ENCODE measurements at regions not wholly inside any gene's neighbourhood (a gene's known extent, or its start where the extent isn't known, plus 50 kb on each side); places are given as distances from the start of the nearest gene placed in this dataset.
"Not testable (repeated sequence)": the region's sequence is repeated elsewhere in the genome, so short reads cannot be mapped to it uniquely, and the experiment has no call there.

DNA sequence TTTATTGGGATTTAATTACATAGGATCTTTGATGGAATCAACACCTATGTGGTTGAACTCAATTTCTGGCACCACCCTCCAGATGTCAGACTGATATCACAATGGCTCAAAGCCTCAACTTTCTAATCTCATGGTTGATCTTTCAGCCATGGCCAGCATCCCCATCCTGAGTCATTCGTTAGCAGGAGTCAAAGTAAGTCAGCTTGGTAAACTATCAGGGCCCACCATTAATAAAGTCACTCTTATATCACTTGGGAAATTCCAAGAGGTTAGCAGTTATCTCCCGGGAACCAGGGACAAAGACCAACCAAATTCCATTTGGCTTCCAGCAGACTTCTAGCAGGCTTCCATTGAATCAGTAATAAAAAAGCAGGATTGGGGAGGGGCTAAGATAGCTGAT is 50.7 kb upstream of the TNFSF4 start:
- no peak for DNase-seq

DNA sequence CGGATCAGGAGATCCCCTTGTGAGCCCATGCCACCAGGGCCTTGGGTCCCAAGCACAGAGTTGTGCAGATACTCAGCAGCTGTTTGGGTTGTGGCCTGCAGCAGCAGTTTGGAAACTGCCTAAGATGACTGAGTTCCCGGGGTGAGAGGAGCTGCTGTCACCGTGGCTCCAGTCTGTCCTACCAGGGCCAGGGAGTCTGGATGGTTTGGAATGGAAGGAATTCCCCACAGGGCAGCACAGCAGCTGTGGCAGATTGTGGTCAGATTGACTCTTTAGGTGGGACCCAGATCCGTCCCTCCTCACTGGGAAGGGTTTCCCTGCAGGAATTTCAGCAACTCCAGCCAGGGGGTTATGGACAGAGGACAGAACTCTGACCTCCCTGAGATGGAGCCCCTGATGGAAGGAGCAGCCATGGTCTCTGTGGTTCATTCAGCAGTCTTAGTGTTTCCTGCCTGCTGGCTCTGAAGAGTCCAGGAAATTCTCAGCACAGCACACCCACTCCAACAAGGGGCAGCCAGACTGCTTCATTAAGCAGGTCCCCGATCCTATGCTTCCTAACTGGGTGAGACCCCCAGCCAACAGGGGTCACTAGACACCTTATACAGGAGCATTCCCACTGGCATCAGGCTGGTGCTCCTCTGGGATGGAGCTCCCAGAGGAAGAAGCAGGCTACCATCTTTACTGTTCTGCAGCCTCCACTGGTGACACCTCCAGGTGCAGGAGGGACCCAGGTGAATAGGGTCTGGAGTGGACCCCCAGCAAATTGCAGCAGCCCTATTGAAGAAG is 51.5 kb upstream of the TNFSF4 start:
- DNase-seq, result no peak

DNA sequence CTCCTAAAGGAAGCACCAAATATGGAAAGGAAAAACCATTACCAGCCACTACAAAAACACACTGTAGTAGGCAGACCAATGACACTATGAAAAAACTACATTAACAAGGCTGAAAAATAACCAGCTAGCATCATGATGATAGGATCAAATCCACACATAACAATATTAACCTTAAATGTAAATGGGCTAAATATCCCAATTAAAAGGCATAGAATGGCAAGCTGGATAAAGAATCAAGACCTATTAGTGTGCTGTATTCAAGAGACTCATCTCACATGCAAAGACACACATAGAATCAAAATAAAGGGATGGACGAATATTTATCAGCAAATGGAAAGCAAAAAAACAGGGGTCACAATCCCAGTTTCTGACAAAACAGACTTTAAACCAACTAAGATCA is 53.2 kb upstream of the TNFSF4 start:
- not testable (repeated sequence) for DNase-seq

DNA sequence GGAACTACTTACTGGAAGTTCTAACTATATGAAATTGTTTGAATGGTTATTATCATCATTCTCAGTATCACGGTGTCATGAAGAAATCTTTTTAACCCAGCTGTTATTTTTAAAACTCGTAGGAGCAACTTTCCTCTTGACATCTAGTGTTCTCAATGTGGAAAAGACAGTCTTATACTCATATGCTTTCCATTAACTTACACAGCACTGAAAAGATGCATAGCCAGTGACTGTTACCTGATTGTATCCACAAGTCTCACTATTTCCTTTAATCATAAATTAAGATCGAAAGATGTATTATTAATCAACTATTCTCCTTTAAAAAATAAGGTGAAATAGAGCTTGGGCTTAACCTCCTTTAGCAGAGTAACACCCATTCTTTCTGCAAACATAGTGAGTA is 59.7 kb upstream of the TNFSF4 start:
- no peak for DNase-seq

DNA sequence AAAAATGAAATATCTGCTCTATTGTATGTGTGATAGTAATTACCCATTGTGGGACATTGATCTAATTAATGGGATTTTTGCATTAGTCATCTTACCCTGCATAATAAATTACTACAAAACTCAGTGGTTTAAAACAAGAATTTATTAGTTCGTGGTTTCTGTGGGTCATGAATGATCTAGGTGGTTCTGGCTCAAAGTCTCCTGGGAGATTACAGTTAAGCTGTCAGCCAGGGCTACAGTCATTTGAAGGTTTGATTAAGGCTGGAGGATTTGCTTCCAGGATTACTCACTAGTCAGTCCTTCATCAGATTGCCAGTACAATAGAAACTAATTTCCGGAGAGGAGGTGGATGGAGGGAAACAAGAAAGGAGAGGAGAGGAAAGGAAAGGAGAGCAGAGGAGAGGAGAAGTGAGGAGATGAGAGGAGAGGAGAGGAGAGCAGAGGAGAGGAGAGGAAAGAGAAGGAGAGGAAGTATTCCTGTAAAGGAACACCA is 60.4 kb upstream of the TNFSF4 start:
- no peak for DNase-seq

DNA sequence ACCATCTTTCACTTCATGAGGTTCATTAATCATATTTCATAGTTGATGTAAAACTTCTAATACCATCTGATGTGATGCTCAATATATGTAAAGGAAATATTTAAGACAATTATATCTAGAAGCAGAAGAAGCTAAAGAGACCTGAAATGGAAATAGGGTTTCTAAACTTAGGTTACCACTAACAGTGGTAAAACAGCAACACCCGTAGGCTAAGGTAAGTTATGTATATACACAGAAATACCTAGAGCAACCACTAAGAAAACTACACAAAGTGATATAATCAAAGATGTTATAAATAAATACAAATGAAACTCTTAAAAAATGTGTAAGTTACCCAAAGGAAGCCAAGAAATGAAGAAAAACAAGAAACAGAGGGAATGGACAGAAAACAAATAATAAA is 61.1 kb upstream of the TNFSF4 start:
- DNase-seq, result no peak

DNA sequence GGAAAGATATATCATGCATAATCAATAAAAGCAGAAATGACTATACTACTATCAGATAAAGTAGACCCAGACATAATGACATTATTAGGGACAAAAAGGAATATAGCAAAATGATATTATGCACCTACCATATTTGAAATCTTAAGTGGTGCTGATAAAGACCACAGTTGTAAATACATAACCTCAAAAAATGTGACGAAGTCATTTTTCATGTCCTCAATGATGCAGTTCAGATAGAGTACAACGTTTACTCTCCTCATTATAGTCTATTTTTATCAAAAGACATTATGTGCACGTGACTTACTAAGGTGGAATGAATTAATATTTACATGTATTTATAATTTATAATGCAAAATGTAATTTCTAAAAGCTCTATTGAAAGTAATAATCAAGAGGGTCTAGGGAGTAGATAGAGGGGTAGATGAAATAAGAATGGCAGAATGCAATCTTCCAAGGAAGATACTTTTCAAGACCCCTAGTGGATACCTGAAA is 61.7 kb upstream of the TNFSF4 start:
- no peak for DNase-seq

DNA sequence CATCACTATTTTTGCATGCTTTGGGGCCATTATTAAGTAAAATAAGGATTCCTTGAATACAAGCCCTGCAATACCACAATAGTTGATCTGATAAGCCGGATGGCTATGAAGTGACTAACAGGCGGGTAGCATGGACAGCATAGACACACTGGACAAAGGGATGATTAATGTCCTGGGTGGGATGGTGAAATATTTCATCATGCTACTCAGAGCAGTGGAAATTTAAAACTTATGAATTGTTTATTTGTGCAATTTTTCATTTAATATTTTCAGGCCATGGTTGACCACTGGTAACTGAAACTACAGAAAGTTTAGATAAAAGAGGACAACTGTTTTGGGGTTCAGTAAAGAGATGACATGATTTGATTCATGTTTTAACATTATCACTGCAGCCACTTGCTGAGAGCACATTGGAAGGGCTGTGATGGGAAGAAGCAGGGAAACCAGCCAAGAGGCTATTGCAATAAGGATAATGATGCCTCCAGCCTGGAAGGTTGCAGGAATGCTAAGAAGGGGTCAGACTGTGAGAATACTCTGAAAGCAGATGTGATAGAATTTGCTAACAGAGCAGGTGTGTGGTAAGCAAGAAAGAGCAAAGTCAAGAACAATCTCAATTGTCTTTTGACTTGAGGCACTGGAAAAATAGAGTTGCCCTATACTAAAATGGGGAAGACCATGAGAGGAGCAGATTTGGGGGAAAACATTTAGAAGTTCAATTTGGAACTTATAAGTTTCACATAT is 62.5 kb upstream of the TNFSF4 start:
- DNase-seq, result no peak

DNA sequence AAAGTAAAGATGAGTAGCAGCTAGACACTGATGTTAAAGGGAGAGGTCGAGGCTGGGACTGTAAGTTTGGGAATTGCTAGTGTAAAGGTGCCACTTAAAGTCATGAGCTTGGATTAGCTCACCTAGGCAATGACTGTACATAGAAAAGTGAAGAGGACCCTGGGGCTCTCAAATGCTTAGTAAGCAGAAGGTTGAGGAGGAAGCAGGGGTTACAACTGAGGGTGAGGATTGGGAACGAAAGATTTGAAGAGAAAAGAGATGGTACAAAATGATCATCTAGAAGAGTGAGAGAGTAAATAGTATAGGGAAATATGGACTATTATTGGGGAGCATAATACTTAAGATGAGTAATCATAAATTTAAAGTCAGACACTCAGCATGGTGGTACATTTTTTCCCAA is 63.1 kb upstream of the TNFSF4 start:
- DNase-seq, result no peak

DNA sequence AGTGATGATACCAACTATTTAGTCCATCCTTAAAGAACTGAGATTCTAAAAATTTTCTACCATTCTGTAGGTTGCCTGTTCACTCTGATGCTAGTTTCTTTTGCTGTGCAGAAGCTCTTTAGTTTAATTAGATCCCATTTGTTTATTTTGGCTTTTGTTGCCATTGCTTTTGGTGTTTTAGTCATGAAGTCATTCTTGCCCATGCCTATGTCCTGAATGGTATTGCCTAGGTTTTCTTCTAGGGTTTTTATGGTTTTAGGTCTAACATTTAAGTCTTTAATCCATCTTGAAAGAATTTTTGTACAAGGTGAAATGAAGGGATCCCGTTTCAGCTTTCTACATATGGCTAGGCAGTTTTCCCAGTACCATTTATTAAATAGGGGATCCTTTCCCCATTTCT is 63.9 kb upstream of the TNFSF4 start:
- DNase-seq, result not testable (repeated sequence)

DNA sequence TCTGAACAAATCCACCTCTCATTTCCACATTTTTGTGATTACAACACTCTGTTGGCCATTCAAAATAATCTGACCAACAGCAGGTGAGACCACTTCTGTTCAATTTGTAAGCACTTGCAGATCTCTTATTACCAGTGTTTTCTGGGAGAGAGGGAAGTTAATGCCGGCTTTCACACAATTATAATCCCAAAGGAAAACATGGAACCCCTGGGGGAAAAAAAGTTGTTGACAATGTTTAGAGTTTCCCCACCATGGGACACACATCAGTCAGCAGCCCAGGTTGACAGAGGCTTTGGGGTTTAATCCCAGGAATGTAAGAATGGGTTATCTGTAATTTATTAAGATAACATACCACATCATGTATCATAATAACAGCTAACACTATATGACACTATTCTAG is 68.4 kb upstream of the TNFSF4 start:
- DNase-seq, result no peak

DNA sequence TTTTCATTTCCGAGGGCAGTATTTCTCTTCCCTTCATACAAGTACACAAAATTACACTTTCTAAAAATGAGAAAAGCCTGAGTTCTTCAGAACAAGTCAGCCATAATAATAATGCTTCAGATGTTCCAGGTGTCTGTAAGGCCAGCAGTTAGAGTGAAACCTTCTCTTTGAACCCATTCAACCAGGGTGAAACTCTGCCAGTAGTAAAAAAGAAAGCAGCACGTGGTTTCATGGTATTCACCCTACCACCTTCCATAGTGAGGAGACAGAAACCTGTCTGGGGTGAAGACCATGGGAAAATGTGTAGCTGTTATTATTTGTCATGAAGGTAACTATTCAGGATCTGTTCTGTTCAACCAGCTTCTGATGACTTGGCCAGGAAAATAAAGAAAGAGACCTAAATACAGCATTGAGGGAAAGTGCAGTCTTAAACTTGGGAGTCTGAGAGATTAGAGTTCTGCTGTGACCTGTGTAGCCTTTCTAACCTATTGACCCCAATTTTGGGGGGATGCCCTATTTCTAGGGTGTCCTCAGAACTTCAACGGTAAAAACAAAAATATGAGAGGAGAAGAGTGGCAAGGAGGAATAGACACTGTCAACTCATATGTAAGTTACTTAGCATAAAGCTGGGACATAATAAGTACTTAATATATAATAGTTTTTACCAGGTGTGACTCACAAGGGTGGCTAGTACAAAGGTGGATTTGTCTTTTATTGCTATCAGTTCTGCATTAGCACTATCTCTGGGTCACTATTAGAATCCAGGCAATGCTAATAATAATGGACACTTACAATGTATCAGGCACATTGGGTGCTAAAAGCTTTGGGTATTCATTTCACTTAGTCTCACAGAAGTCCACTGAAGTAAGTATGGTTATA is 70.0 kb upstream of the TNFSF4 start:
- no peak for DNase-seq

DNA sequence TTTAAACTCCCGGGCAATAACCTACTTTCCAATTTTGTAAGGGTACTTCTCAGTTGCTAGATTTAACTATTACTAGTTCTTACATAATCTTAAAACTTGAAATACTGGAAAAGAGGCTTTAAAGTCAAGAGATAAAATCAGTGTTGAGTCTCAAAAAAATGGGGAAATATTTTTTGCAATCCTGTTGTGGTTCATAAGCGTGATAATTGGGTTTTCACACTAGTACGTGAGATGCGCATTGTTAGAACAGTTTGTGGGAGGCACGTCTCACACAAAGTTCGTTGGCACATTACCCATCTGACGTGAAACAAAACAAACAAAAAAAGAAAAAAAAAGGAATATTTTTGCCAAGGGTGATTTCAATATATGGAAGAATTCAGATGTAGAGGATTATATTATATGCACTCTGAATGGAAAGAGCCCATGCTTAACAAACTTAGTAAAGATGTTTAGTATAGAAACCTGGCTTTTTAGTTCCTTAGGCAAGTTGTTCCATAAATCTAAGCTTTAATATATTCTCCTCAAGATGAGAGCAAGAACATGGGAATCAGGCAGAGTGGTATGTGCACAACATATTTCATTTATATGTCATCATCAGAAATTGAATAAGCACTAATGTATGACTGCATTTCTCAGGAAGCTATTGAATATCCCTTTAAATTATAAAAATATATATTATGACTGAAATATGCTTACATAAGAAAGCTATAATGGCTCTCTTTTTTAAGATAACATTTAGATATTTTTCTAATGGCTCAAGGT is 73.9 kb upstream of the TNFSF4 start:
- no peak for DNase-seq

DNA sequence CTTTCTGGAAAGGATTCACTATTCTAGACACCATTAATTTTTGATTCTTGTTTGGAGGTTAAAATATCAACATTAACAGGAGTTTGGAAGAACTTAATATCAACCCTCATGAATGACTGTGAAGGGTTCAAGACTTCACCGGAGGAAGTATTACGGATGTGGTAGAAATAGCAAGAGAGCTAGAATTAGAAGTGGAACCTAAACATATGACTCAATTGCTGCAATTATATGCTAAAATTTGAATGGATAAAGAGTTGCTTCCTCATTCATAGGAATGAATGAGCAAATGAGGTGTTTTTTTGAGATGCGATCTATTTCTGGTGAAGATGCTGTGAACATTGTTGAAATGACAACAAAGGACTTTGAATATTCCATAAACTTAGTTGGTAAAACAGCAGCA is 77.9 kb upstream of the TNFSF4 start:
- no peak for DNase-seq

DNA sequence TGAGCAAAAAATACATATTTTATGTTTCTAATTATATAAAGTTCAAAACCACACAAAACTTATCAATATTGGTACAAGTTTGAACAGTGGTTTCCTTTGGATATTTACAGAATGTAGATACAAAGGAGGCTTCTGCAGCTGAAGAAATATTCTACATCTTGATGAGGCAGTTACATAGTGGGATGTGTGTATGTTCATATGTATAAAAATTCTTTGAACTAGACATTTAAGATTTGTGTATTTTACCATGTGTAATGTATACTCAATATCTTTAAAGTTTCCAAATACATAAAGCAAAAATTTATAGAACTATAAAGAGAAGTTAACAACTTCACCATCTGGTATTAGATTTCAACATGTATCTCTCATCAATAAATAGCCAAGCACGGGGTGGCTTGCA is 80.7 kb upstream of the TNFSF4 start:
- no peak for DNase-seq

DNA sequence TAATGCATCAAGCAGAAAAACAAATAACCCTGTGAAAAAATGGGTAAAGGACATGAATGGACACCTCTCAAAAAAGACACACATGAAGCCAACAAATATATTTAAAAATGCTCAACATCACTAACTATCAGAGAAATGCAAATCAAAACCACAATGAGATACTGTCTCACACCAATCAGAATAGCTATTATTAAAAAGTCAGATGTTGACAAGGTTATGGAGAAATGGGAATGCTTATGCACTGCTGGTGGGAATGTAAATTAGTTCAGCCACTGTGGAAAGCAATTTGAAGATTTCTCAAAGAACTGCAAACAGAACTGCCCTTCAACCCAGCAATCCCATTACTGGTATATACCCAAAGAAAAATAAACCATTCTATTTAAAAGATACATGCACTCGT is 86.6 kb upstream of the TNFSF4 start:
- no peak for DNase-seq

DNA sequence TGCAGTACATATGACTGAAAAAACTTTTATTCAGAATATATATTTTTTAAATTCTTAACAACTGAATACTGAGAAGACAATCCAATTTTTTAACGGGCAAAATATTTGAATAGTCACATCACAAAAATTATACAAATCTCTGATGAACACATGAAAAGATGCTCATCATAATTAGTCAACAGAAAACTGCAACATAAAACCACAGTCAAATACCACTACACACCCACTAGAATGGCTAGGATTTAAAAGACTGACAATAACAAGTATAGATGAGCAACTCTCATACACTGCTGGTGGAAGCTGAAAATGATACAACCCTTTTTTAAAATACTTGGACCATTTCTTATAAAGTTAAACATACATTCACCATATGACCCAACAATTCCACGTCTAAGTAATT is 87.7 kb upstream of the TNFSF4 start:
- DNase-seq, result no peak

DNA sequence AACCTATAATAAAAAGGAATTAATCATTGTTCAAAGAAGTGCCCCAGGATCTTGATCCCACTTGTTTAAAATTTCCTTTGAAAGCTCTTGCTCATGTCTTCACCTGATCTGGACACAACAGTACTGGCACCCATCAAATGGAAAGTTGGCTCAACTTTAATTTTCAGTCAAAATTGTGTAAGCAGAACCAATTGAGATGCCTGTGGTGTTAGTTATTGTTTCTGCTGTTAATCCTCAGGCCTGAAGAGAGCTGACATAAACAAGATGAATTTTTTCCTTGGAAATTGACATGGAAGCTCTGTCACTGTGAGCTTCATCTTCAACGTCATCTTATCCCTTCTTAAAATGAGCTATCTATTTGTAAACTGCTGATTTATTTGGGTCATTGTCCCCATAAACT is 88.3 kb upstream of the TNFSF4 start:
- DNase-seq, result no peak

DNA sequence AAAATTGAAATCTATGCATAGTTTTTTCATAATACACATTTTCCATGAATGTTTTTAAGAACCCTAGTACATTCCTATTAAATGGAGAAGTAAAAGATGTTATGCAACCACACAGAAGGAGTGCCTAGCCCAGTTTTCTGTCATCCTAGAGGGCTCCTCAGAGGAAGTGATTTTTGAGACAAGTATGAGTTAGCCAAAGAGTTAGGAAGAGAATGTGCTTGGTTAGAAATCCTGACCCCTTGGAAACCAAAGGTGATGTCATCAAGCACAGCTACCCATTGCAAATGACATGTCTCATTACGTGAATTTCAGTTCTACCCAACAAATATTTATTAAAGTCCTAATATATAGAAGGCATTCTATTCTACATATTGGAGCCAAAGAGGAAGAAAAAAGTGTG is 88.9 kb upstream of the TNFSF4 start:
- DNase-seq, result no peak

DNA sequence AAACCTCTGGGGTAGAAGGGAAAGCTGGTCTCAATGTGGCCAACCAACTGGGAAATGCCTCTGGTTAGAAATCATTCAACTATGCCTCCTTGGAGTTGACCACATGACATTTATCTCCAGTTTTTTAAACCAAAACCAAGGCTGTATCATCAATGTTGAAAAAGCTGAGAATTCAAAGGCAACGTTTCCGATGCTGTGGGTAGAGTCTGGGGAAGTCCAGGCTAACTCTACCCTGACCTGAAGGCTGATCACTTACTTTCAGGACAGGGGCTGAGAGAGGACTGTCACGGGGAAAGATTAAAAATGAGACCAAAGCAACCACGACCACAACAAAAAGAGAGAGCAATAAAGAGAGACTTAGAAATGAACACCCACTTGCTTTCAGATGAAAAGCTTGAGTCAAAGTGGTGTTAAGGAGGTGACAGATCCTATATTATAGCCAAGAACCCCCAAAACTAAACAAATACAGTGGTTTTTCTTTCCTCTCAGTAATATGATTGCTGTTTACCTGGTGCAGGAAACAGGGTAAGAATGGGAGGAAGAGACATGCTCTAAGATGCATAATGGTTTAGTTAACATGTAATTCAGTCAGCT is 90.8 kb upstream of the TNFSF4 start:
- DNase-seq, result peak; percentile 60

DNA sequence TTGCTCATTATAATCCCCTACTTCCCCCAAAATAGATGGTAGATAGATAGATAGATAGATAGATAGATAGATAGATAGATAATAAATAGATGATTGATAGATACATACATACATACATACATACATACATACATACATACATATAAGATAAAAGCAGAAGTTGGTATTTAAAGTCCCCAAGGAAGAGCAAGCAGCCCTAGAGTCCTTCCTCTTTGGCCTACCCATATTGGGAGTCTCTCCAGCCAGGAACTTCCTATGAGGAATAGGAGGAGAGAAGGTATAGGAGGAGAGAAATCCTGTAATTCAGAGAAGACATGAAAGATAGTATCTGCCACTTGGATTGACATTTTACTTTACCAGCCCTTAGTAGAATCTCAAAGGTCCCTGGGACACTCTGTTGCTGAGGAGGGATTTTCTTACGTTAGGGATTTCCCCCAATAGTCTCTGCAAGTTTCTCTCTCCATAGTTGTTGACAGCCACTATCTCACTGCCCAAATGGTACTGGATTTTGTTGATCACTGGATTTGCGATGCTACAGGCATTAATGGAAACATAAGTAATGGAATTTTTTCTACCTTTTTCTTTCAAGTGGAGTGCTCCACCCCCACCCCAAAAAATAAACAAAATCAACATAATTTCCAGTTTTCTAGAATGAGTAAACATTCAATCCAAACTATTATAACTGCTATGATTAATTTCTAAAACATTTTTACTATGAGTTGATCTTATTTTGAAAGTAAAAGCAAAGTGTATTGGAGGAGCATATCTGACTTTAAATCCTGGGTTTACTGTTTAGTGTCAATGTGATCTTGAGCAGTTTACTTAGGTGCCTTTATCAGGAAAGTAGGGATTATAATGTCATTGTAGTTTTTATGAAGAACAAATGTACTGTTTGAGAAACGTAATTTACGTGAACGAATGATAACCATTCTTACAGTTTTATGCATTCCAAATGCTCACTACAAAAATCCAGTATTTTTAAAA is 93.2 kb upstream of the TNFSF4 start:
- no peak for DNase-seq
